IMR-90 (cell line): ENCODE measurements at regions not wholly inside any gene's neighbourhood (a gene's known extent, or its start where the extent isn't known, plus 50 kb on each side); places are given as distances from the start of the nearest gene placed in this dataset.

Experiments
- POLR2A ChIP-seq: IDR thresholded peaks from 2 replicates; pipeline ENCODE4 v1.6.1; 2012; ENCODE audit warnings: mild to moderate bottlenecking, low read depth, low read length
- RFX5 ChIP-seq: IDR thresholded peaks from 2 replicates; pipeline ENCODE4 v1.8.0; 2012; ENCODE audit warnings: low read depth, mild to moderate bottlenecking, low read length, moderate library complexity
- TF ChIP-seq, protein P1 (sequence below): conservative IDR thresholded peaks from 2 replicates; pipeline ENCODE4 v1.5.1; 2012; ENCODE audit warnings: mild to moderate bottlenecking, low read depth, low read length, improper control_type of control experiment

GRCh38 chr3:152127058-152127457 is 141.7 kb upstream of the MBNL1 start:
- TF ChIP-seq, protein P1, sequence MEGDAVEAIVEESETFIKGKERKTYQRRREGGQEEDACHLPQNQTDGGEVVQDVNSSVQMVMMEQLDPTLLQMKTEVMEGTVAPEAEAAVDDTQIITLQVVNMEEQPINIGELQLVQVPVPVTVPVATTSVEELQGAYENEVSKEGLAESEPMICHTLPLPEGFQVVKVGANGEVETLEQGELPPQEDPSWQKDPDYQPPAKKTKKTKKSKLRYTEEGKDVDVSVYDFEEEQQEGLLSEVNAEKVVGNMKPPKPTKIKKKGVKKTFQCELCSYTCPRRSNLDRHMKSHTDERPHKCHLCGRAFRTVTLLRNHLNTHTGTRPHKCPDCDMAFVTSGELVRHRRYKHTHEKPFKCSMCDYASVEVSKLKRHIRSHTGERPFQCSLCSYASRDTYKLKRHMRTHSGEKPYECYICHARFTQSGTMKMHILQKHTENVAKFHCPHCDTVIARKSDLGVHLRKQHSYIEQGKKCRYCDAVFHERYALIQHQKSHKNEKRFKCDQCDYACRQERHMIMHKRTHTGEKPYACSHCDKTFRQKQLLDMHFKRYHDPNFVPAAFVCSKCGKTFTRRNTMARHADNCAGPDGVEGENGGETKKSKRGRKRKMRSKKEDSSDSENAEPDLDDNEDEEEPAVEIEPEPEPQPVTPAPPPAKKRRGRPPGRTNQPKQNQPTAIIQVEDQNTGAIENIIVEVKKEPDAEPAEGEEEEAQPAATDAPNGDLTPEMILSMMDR: no peak
- no peak for TF ChIP-seq RFX5
- no peak for TF ChIP-seq POLR2A
